Esophagus squamous epithelium (tissue), 5 donors: ENCODE measurements at regions not wholly inside any gene's neighbourhood (a gene's known extent, or its start where the extent isn't known, plus 50 kb on each side); places are given as distances from the start of the nearest gene placed in this dataset.

ENCODE experiments used
- DNase-seq: peaks from one replicate; lab custom pipeline; 2025; lab: John Stamatoyannopoulos, UW
- H3K27ac ChIP-seq, 4 donors: fragments of 200-600 bp; sonication (generic); one replicate each; pipeline ENCODE4 v1.5.1; 2016 to 2019; ENCODE audit warnings: mild to moderate bottlenecking in 1 of 4
- H3K27me3 ChIP-seq, 4 donors: fragments of 200-600 bp; sonication (generic); 1 replicate in 3 of 4; 2 replicates in 1 of 4; pipeline versions ENCODE4 v1.5.1 to v1.6.0; 2017 to 2021; ENCODE audit warnings: antibody characterized with exemption in 1 of 4
- H3K36me3 ChIP-seq, 3 donors: fragments of 200-600 bp; sonication (generic); one replicate each; pipeline ENCODE4 v1.5.1; 2016 to 2019
- H3K4me1 ChIP-seq, 3 donors: fragments of 200-600 bp; sonication (generic); one replicate each; pipeline ENCODE4 v1.5.1; 2017 to 2019
- H3K4me3 ChIP-seq, 4 donors: fragments of 200-600 bp; sonication (generic); 1 replicate in 3 of 4; 2 replicates in 1 of 4; pipeline ENCODE4 v1.5.1; 2016 to 2019; ENCODE audit warnings: mild to moderate bottlenecking in 2 of 4, moderate library complexity in 1 of 4
- H3K9me3 ChIP-seq, 3 donors: fragments of 200-600 bp; sonication (generic); one replicate each; pipeline ENCODE4 v1.5.1; 2016 to 2019
- POLR2A ChIP-seq, 4 donors: fragments of 450-650 bp; IDR thresholded peaks; one replicate each; pipeline ENCODE4 v1.6.1; 2017; ENCODE audit warnings: antibody characterized with exemption in 4 of 4, mild to moderate bottlenecking in 4 of 4, moderate library complexity in 3 of 4
- WGBS, 2 donors: methylation state at CpG; one replicate each; pipeline ENCODE4 v1.1.5; 2018; 5-methylcytosine and 5-hydroxymethylcytosine counted together
- intact Hi-C: fragments of 100-400 bp; cut with DNase I; formaldehyde crosslinking; loops from one replicate; pipeline ENCODE4 v1.15.0; 2022
- TF ChIP-seq, protein P1 (sequence below), 6 experiments: fragments of 450-650 bp in 4 of 6; fragments of 200-600 bp in 2 of 6; sonication (generic) in 2 of 6; IDR thresholded peaks; one replicate each; pipeline ENCODE4 v1.5.1; 2016 to 2019; ENCODE audit warnings: antibody characterized with exemption in 6 of 6, mild to moderate bottlenecking in 4 of 6, moderate library complexity in 4 of 6
- donor health status: DM: yes; HTN: yes; CAD: no.

DNA sequence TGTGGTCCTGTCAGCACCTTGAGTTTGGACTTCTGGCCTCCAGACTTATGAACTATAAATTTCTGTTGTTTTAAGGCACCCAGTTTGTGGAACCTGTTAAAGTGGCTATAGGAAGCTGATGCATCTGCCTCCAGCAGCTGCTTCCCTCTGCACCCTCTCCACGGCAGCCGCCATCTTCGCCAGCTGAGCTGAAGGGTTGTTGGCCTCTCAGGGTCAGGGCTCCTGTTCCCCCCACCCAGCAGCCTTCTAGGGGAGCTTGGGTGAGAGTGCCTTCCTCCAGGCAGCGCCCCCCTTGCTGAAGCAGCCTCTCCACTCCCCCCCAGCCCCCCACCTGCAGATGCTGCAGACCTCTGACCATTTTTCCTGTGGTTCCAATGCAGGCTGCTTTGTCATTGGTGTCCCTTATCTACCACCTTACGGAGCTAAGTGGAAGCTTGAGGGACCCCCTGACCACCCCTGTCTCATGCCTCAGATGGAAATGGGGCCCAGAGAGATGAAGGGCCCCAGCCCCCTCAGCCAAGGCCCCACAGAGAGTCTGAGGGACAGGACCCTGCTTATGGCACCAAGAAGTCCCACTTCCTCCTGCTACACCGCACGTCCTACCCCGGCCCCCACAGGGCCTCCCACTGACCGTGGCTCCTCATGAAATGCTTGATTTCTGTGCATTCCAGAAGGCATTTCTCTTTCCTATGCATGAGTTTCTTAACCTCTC lies 61.4 kb upstream of the TLE3 start:
- Histone ChIP-seq H3K27me3 (peaks cover 0 to 66% (median 0%) of the 10 kb centered on the region in 4 donors), H3K4me3 (no peak overlapping the region), H3K9me3 (peaks cover 0 to 3% (median 0%) of the 10 kb centered on the region in 3 donors), H3K36me3 (no peaks in the 10 kb centered on the region), H3K27ac (no peak overlapping the region), H3K4me1 (peaks cover 0 to 44% (median 8%) of the 10 kb centered on the region in 3 donors)
- TF ChIP-seq, protein P1, sequence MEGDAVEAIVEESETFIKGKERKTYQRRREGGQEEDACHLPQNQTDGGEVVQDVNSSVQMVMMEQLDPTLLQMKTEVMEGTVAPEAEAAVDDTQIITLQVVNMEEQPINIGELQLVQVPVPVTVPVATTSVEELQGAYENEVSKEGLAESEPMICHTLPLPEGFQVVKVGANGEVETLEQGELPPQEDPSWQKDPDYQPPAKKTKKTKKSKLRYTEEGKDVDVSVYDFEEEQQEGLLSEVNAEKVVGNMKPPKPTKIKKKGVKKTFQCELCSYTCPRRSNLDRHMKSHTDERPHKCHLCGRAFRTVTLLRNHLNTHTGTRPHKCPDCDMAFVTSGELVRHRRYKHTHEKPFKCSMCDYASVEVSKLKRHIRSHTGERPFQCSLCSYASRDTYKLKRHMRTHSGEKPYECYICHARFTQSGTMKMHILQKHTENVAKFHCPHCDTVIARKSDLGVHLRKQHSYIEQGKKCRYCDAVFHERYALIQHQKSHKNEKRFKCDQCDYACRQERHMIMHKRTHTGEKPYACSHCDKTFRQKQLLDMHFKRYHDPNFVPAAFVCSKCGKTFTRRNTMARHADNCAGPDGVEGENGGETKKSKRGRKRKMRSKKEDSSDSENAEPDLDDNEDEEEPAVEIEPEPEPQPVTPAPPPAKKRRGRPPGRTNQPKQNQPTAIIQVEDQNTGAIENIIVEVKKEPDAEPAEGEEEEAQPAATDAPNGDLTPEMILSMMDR (IDR thresholded peaks at IDR 0.05) = no peak
- no peak for TF ChIP-seq POLR2A (IDR thresholded peaks at IDR 0.05)
- WGBS, 2 donors = 84 to 85% methylated on average over 4 to 8 of the region's 9 CpGs
- intact Hi-C loops = no loop called here
- no peak for DNase-seq

DNA sequence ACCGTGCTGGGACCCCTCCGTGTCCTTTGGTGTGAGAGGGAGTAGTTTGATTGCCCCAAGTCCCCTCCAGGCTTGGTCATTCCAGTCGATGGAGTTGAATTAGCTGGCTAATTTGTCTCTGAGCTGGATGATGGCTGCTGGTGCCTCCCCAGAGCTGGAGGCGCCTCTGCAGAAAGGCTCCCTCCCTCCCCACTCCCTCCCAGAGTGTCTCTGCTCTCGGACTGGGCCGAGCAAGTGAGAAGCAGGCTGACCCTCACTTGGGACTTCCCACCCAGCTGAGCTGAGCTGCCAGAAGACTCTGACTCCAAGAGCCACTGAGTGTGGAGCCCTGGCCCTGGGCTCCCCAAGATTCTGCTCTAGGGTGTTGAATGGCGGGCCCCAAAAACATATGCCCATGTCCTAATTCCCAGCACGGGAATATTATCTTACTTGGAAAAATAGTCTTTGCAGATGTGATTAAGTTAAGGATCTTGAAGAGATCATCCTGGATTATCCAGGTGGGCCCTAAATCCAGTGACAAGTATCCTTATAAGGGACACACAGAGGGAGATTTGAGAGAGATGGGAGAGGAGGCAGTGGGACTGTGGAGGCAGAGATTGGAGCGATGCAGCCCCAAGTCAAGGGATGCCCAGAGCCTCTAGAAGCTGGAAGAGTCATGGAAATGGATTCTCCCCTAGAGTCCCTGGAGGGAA lies 60.7 kb upstream of the TLE3 start:
- Histone ChIP-seq H3K27ac (no peak overlapping the region), H3K4me1 (peaks cover 0 to 49% (median 8%) of the 10 kb centered on the region in 3 donors), H3K4me3 (no peak overlapping the region), H3K27me3 (peaks cover 0 to 62% (median 0%) of the 10 kb centered on the region in 4 donors), H3K9me3 (no peaks in the 10 kb centered on the region), H3K36me3 (no peaks in the 10 kb centered on the region)
- intact Hi-C loops = no loop called here
- 93 to 100% methylated on average over 1 to 6 of the region's 9 CpGs for WGBS, 2 donors
- no peak for DNase-seq
- TF ChIP-seq POLR2A (IDR thresholded peaks at IDR 0.05) = no peak
- TF ChIP-seq, protein P1 (IDR thresholded peaks at IDR 0.05) = no peak

DNA sequence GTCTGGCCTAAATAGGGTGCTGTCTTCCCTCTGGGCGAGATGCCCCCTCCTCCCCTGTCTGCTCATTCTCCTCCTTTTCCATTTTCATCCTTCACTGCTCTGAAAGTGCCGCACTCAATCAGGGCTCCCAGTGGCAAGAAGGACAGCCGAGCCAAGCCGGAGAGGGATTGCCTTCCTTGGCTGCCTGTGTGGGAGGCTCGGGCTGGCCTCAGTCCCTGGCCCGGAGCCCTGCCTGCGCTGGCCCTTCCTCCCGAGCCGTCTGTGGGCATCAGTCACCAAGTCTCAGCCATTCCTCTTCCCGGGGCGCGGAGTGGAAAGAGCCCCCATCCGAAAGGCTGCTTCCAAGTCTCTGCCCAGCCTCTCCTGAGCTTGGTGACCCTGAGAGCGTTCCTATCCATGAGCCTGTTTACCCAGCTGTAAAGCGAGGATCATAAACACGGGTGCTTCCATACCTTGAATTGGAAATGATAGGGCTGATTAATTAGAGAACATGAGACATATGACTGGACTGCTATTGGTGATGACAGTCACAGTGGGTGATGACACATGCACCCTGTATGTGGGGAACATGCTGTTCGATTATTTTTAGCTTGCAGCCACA lies 59.1 kb upstream of the TLE3 start:
- no peak overlapping the region for H3K27ac ChIP-seq
- H3K4me1 ChIP-seq = peaks cover 0 to 49% (median 8%) of the 10 kb centered on the region in 3 donors
- intact Hi-C loops = no loop called here

DNA sequence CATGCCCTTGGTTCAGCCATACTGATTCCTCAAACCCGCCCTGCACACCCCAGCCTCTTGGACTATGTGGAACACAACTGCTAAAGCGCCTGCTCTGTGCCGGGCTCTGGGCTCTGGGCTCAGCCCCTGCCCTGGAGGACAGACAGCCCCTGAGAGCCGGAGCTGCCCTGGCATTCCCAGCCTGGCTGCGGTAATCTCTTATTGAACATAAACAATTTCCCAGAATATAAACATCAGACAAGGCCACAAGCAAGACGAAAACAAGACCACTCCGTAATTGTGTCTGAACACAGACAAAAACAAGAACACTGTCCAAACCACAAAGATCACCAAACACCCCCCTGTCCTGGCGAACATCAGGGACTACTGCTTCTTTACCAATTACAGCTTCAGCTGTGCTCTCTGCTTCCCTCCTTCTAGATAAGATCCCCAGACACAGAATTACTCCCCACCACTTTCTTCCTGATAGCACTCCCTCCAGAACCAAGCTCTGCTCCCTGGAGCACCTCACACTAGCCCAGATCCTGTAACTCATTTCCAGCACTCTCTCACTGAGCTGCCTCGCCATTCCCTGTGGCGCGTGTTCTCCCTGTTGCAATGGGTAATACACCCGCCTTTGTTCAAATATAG lies 57.1 kb upstream of the TLE3 start:
- H3K27me3 ChIP-seq = peaks cover 0 to 37% (median 0%) of the 10 kb centered on the region in 4 donors
- no peaks in the 10 kb centered on the region for H3K9me3 ChIP-seq
- 58 to 78% methylated on average over 7 to 11 of the region's 12 CpGs for WGBS, 2 donors
- no peaks in the 10 kb centered on the region for H3K36me3 ChIP-seq
- no peak overlapping the region for H3K27ac ChIP-seq
- no peak for DNase-seq
- no peak overlapping the region for H3K4me3 ChIP-seq
- no peak for TF ChIP-seq POLR2A (IDR thresholded peaks at IDR 0.05)
- TF ChIP-seq, protein P1 (IDR thresholded peaks at IDR 0.05) = no peak
- intact Hi-C loops = no loop called here
- peaks cover 0 to 37% (median 4%) of the 10 kb centered on the region in 3 donors for H3K4me1 ChIP-seq

More for the DNA sequence above, 59.1 kb upstream of the TLE3 start:
- H3K27me3 ChIP-seq = peaks cover 0 to 50% (median 0%) of the 10 kb centered on the region in 4 donors
- DNase-seq = no peak
- H3K36me3 ChIP-seq = no peaks in the 10 kb centered on the region
- 46% methylated on average over 8 to 12 of the region's 17 CpGs for WGBS, 2 donors
- H3K9me3 ChIP-seq = no peaks in the 10 kb centered on the region
- no peak for TF ChIP-seq POLR2A (IDR thresholded peaks at IDR 0.05)
- TF ChIP-seq, protein P1 (IDR thresholded peaks at IDR 0.05) = no peak
- H3K4me3 ChIP-seq = no peak overlapping the region
